ENCODE measurements at regions not wholly inside any gene's neighbourhood (a gene's known extent, or its start where the extent isn't known, plus 50 kb on each side); places are given as distances from the start of the nearest gene placed in this dataset.
"Not testable (repeated sequence)": the region's sequence is repeated elsewhere in the genome, so short reads cannot be mapped to it uniquely, and the experiment has no call there.

DNA sequence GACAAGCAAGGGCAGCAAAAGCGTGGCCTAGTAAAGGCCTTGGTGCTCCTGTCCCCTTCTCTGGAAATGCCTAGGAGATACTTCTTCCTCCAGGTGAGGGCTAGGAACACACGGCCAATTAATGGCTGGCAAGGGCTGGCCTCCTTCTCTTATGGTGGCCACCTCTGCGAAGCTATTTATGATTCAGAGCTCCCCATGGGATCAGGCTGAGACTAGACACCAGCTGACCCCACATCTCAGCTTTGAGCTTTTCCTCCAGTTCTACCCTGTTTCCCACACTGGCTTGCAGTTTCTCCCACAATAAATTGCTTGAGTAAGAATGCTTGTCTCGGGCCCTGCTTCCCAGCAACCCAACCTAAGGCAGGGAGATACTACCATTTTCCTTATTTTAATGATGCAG lies 53.7 kb downstream of the CAMK2N1 start:
- no peak for DNase-seq (ENCODE audit: low spot score)

DNA sequence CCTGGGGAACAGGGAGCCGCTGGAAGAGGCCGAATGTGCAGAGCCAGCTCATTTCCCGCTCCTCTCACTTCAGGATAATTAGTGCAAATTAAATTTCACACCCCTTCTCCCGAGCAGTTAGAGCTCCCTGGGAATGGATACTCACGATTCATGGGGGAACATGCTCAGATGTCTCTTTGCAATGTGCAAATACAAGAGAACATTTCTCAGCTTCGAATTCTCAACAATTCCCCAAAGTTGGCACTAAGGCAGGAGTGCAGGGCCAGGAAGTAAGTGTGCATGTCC lies 54.9 kb downstream of the CAMK2N1 start:
- no peak for DNase-seq (ENCODE audit: low spot score)

DNA sequence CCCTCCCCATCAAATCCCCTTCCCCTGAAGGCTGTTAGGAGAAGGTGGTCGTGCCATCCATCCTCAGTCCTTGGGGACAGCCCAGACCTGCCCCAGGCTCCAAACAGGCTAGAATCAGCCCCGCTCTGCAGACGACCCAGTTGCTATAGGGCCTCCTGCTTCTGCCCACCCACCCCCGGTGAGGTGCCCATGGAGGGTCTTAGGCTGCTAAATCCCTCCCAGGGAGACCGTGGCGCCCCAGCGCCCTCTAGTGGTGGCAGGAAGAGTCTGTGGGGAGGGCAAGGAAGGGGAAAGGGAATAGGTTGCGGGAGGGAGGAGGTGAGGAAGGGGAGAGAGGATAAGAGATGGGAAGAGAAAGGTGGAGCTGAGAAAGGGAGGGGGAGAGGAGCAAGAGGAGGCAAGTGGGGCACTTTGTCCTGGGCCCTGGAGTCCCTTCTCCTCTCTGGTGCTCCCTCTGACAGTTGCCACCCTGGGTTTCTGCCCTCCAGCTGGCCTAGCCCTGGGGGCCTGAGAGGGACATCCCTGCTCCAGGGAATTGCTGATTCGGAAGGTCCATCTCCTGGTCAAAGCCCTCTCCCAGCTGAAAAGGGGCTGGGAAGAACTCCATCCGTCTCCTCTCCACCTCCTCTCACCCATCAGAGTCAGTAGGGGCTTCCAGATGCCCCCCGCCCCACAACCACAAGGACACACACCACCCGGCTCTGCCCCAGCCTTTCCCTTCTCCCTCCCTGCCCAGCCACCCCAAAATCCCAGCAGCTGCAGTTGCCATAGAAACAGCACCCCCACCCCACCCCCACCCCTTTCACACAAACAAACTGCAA lies 55.4 kb downstream of the CAMK2N1 start:
- DNase-seq (ENCODE audit: low spot score), result peak; percentile 14

DNA sequence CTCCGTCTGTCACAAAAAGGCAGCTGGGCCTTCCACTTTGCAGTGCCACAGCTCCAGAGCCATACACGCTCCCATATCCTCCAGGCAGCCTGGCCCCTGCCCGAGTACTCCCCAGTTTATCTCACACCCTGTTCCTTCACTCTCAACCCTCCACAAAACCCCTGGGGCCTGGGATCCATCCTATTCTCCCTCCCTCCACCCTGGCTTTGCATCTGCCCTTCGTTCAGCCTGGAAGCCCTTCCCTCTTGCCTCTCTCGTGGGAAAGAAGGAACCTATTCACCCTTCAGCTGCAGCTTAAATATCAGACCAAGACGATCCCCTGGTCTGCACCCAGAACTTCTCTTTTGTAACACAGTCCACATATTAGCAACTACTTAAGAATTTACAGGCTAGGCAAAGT lies 56.7 kb downstream of the CAMK2N1 start:
- no peak for DNase-seq (ENCODE audit: low spot score)

DNA sequence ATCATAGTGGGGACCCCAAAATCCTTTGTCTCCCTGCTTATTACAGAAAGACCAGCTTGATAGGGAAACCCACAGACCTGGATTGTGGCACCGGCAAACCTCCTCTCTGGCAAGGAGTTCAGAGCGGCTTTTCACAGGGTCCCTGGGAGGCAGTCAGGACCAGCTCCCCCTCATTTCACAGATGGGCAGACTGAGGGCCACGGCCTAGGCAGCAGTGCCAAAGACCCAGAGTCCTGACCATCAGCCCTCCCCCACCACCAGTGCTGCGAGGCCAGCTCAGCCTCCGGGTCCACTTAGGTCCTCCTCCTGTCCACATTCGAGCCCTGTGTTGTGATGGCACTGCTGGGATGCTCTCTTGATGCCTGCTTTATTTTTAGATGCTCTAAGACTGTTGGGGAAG lies 57.2 kb downstream of the CAMK2N1 start:
- no peak for DNase-seq (ENCODE audit: low spot score)

DNA sequence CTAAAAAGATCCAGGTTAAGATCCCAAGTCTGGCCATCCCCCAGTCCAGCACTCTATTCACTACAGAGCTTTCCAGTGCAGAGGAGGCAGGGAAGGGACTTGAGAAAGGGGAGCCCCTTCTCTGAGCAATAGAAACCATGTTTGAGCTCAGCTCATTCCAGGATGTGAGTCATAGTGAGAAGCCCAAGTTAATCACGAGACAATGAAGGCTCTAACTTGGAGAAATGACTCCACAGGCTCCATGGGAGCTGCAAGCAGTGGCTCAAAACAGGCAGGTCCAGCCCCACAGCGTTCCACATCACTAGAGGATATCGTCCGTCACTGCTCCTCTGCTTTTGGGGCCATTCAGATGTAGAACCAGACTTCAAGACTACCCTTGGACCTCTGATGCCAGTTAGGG lies 59.1 kb downstream of the CAMK2N1 start:
- DNase-seq (ENCODE audit: low spot score), result peak; percentile 95

DNA sequence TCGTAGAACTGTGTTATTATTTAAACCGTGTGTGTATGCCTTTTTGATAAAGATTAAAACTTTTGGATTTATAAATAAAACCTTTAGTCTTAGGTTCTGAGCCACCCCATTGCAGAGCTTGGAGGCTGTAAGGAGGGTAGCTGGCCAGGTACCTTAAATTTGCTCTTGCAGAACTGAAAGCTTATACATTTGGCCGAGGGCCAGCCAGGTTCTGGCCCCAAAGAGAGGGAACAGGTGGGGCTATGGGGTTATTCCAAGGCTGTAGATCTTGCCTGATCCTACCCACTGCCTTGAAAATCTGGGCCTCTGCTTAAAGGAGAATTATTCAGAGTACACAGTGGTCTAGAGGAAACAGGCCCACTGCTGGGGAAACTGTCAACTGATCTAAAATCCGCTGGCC lies 59.6 kb downstream of the CAMK2N1 start:
- DNase-seq (ENCODE audit: low spot score), result no peak

DNA sequence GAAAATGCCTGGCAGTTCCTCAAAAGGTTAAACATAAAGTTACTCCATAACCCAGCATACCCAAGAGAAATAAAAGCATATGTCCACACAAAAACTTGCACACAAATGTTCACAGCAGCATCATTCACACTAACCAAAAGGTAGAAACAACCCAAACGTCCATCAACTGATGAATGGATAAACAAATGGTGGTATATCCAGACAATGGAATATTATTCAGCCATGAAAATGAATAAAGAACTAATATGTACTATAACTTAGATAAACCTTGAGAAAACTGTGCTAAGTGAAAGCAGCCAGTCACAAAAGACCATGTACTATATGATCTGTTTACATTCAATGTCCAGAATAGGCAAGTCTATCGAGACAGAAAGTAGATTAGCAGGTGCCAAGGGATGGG lies 60.4 kb downstream of the CAMK2N1 start:
- DNase-seq (ENCODE audit: low spot score), result no peak

DNA sequence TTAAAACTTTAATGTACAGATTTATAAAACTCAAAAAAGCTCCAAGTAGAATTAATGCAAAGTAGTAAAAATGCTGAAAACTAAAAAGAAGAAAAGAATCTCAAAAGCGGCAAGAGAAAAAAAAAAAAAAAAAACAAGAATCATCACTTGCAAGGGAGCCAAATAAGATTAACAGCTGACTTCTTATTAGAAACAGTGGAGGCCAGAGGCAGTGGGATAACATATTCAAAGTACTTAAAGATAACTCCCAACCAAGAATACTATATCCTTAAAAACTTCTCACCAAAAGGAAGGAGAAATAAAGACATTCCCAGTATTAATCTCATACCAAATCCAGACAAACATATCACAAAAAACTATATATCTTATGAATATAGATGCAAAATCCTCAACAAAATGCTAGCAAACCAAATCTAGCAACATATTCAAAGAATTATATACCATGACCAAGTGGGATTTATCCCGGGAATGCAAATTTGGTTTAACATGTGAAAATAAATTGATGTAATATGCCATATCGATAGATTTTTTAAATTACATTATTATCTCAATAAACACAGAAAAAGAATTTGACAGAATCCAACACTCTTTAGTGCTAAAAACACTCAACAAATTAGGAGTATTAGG lies 62.7 kb downstream of the CAMK2N1 start:
- no peak for DNase-seq (ENCODE audit: low spot score)

DNA sequence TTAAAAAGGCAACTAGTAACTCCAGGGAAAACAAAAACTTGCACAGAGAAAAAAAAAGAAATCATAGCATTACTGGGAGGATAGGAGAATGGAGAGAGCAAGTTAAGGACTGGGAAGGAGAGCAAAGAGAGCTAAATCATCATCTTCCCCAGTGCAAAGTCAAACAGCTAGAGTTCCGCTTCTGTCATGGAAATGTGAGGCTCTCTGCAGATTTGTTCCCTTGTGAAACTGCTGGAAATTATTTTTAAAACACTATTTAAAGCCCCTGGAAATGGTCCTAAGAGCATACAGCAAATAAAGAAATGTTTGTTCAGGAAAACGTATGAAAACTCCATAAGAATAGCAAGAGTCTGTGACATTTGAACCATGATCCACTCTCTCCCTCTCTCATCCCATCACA lies 64.6 kb downstream of the CAMK2N1 start:
- no peak for DNase-seq (ENCODE audit: low spot score)

DNA sequence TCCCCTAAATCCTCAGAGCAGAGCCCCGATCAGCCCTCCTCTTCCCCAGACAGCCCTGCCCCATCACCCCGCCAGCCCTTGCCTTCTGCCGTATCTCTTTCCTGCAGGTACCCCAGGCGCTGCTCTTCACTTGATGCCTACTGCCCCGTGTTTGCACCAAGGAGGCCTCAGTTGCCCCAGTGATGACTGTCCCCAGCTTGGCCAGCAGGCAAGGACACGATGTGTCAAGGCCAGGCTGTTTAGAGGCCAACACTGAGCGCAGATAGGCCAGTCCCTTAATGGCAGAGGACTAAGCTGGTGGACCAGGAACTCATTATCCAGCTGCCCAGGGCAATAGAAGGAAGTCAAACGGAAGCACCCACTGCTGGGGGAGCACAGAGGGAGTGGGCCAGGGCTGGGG lies 68.4 kb downstream of the CAMK2N1 start:
- no peak for DNase-seq (ENCODE audit: low spot score)

DNA sequence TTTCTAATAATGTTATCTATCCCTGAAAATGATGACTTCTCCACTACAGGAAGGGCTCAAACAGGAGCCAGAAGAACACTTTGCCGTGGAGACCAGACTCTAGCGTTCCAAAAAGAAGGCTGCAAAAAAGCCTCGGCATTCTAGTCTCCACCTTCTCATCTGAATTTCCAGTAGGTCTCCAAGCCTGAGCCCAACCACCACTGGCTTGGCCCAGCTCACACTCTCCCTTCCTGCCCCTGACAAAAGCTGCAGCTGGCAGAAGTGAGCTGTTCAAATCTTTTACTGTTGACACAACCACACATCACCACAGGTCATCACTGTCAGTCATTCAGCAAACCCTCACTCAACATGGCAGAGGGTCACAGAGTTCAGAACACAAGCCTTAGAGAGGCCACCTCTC lies 69.3 kb downstream of the CAMK2N1 start:
- peak; percentile 18 for DNase-seq (ENCODE audit: low spot score)

DNA sequence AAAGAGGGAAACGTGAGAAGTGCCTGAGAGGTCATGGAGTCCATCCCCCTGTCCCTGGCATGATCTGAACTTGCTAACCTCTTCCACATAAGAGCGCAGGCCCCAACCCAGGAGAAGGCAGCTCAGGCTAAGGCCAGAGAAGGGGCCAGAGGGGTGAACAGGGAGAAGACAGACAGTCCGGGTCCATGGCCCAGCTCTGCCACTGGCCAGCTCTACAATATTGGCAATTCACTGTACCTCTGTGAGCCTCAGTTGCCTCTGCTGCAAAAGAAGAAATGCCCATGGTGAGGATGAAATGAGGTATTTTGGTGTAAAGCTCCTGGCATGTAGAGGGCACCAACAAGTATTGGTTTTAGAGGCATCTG lies 72.3 kb downstream of the CAMK2N1 start:
- no peak for DNase-seq (ENCODE audit: low spot score)

DNA sequence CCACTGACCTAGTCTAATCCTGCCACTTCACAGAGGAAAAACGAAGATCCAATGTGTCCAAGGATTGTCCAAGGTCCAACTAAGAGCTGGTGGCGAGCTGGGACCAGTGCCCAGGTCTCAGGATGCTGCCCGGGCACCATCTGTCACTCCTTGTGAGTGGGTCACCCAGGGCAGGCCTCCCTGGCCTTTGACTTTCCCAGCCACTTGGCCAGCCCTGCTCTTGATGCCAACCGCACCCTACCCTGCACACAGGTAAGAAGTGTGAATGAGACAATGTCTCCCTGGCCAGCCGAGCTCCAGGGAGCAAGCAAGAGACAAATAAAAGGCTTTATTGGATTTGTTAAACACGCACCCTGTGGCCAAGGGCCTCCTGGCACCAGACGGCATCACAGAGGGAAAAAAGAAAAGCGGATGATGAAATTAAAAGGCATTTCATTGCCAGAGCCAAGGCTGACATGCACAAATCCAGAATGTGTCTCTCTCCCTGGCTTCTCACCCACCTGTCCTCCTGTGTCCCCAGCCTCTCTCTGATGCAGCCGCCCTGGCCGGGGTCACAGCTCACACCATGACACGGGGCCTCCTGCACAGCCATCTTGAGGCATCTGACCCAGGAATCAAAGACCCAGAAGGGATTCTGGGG lies 72.8 kb downstream of the CAMK2N1 start:
- DNase-seq (ENCODE audit: low spot score), result no peak

DNA sequence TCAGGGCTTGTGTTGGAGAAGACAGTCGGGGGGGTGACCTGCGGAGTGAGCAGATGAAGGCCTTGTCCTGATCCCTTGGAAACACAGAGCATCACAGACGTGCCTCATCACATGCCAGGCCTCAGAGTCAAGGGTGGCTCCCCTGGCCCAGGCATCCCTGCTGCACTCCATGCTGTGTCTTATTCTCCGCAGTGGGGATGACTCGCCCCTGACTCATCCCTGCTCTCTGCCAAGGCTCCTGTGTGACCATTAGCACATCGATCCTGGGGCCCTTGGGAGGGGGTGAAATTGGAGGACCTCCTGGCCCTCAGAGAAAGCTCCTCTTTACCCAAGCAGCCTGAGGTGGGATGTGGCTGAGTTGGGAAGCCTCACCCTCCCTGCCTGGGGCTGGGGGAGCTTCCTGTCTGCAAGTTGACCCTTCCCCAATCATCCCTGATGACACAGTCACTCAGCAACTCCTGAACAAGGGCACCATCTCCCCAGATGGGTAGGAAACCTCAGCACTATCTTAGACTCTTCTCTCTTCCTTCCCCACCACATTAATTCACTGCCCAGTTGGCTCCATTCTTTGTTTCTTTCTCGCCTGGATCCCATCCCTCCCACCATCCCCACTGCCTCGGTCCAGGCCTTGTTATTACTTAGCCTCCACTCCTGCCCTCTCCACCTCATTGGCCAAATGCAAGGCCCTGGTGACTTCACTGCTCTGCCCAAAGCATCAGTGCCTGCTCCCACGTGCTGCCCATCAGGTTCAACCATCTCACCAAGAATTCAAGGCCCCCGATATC lies 74.6 kb downstream of the CAMK2N1 start:
- DNase-seq (ENCODE audit: low spot score), result peak; percentile 85

DNA sequence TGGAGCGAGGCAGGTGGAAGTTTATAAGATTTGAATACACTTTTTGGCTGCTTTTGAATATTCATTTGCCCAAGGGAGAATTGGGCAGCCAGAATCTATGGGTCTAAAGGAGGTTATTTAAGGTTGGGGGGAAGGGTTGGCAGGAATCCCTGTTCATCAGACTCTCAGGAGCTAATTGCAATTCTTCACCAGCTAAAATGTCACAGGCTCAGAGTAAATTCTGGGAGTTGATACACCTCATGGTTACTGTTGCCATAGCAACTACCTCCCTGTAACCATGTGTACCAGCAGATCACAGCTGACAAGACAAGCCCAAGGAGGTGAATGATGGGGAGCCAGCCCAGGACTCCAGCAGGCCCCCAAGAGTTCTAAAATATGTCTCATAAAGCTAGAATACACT lies 75.5 kb downstream of the CAMK2N1 start:
- DNase-seq (ENCODE audit: low spot score), result no peak

DNA sequence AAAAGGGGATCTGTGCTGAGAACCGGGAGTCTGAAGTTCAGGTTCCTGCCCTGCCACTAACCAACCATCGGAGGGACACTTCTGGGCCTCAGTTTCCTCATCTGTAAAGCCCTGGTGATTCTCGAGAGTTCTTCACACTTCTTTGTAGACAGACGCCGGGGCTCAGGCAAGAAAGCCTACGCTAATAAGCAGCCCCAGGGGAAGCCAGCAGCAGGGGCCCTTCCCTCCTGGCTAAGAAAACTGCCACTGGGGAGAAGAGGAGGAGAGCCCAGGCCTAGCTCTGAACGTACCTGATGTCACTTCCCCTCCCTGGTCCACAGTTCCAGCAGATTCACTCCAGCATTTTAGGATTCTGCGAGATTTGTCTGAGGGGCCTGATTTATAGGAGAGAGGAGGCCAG lies 76.0 kb downstream of the CAMK2N1 start:
- DNase-seq (ENCODE audit: low spot score), result no peak

DNA sequence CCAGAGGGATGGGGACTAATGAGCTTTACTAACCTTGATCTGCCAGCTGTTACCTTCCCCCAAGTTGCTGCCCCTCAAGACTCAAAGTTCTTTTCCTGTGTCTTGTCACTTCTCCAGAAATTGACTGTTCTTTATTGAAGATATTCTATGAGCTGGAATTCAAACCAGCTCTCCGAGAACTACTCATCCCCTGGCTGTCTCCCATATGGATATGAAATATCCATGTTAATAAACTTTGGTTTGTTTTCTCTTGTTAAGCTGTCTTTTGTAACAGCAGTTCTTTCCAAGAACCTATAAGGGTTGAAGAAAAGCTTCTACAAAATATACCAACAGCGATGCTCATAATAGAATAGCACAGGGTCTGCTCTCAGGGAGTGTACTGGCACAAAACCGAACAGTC lies 77.0 kb downstream of the CAMK2N1 start:
- DNase-seq (ENCODE audit: low spot score), result no peak

DNA sequence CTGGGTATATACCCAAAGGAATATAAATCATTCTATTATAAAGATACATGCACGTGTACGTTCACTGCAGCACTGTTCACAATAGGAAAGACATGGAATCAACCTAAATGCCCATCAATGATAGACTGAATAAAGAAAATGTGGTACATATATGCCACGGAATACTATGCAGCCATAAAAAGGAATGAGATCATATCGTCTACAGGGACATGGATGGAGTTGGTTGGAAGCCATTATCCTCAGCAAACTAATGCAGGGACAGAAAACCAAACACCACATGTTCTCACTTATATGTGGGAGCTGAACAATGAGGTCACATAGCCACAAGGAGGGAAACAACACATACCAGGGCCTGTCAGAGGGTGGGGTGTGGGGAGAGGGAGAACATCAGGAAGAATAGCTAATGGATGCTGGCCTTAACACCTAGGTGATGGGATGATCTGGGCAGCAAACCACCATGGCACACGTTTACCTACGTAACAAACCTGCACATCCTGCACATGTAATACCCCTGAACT lies 77.8 kb downstream of the CAMK2N1 start:
- DNase-seq (ENCODE audit: low spot score), result not testable (repeated sequence)

DNA sequence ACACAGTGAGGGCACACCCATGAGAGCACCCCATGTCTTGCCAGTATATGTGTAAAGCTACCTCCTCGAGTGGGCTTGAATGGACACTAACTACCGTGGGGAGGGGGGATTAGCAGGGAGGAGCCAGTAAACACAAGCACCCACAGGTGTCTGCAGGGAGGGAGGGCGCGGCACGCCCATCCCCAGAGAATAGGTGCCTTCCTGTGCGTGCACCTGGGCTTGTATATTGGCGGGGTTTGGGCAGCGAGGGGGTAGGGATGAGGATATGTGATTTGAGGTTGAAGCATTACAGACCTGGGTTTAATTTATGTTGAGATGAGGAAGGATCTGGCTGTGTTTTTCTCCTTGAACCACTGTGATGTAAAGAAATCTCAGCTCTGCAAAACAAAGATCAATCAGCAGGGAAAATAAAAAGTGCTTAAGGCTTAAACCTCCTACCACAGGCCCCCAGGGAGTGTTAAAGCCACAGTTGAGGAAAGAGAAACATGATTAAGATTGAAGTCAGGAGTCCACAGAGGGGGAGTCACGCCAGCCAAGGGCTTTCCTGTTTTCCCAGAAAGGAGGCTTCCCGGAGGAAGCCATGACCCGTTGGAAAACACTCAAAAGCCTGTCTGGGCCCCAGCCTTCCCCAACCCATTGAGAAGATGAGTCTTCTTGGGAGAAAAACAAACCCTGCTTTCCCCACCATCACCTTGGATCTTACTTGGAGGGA lies 80.0 kb downstream of the CAMK2N1 start:
- DNase-seq (ENCODE audit: low spot score), result no peak

DNA sequence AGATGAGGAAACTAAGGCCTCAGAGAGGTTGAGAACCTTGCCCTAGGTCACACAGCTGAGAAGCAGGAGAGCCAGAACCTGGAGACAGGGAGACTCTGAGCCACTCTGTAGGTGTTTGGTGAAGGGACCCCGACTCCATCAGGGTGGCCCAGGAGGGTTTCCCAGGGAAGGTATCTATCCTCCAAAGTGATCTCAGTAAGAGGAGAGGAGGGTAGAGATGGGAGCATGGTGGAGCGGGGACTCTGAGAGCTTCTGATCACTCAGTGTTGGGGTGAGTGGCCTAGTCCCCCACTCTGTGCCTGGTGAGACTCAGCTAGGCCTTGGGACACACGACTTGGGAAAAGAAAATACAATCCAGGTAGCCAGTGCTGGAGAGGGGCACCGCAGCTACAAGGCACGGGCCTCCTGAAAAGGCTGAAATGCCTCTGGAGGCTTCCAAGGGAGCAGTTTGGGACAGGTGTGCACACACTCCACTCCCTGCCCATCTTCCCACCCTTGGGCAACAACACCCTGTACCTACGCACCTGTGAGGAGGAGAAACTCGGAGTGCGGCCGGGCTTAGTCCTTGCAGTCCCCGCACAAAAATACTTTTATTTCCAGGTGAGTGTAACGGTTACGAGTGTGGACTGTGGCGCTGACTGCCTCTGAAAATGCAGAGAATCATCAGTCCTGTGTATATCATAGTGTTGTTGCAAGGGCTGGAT lies 80.8 kb downstream of the CAMK2N1 start:
- DNase-seq (ENCODE audit: low spot score), result no peak

Measured in RKO (cell line).